PC-3 (cell line): ENCODE measurements at regions not wholly inside any gene's neighbourhood (a gene's known extent, or its start where the extent isn't known, plus 50 kb on each side); places are given as distances from the start of the nearest gene placed in this dataset.
A peak's percentile ranks its signal among the peaks of the same experiment; 100 is the strongest.
"Not testable (repeated sequence)": the region's sequence is repeated elsewhere in the genome, so short reads cannot be mapped to it uniquely, and the experiment has no call there.

ENCODE experiments used
- ATAC-seq: fragments of 200-7000 bp; cut with Tn5 transposase; 2 replicates; pipeline ENCODE4 v1.9.1; 2020; ENCODE audit warnings: mild to moderate bottlenecking, moderate library complexity
- BruUV-seq: library from RNA; stranded (reverse); fragments of 400-500 nt; replicated peaks from 2 replicates; lab custom pipeline; 2021; lab: Mats Ljungman, UMichigan
- CTCF ChIA-PET: fragments of 300-600 bp; sonication (Branson Sonifier 250); formaldehyde crosslinking; loops from one replicate; lab custom pipeline; 2022; ENCODE audit warnings: antibody characterized with exemption; lab: Charles Lee
- POLR2A ChIA-PET: fragments of 300-600 bp; sonication (Branson Sonifier 250); formaldehyde crosslinking; loops from one replicate; lab custom pipeline; 2022; ENCODE audit warnings: antibody characterized with exemption; ENCODE audit not compliant: unreplicated experiment; lab: Charles Lee
- DNase-seq: peaks from one replicate; pipeline ENCODE4 v3.0.0-alpha.2; 2015
- H2AFZ ChIP-seq: fragments of 300-600 bp; sonication (generic); 2 replicates; pipeline ENCODE4 v1.6.0; 2016; ENCODE audit warnings: antibody characterized with exemption, low read length
- H3F3A ChIP-seq: fragments of 300-600 bp; sonication (generic); one replicate; pipeline ENCODE4 v1.6.0; 2017; ENCODE audit warnings: antibody characterized with exemption, low read length, control low read depth, mild to moderate bottlenecking; ENCODE audit not compliant: unreplicated experiment
- H3K27ac ChIP-seq: fragments of 300-600 bp; sonication (generic); 2 replicates; pipeline ENCODE4 v1.5.1; 2016; ENCODE audit warnings: mild to moderate bottlenecking, low read length
- H3K27me3 ChIP-seq: fragments of 300-600 bp; sonication (generic); 2 replicates; pipeline ENCODE4 v1.6.1; 2016; ENCODE audit warnings: low read length, mixed read lengths
- H3K36me3 ChIP-seq: fragments of 300-600 bp; sonication (generic); 2 replicates; pipeline ENCODE4 v1.6.1; 2016; ENCODE audit warnings: low read depth, mixed run types, low read length, mixed read lengths
- H3K4me1 ChIP-seq: fragments of 300-600 bp; sonication (generic); 2 replicates; pipeline ENCODE4 v1.5.1; 2016; ENCODE audit warnings: low read length; ENCODE audit not compliant: insufficient read depth
- H3K4me2 ChIP-seq: fragments of 300-600 bp; sonication (generic); 2 replicates; pipeline ENCODE4 v1.6.0; 2016; ENCODE audit warnings: low read length
- H3K4me3 ChIP-seq: fragments of 300-600 bp; sonication (generic); 2 replicates; pipeline ENCODE4 v1.5.1; 2016; ENCODE audit warnings: mild to moderate bottlenecking, low read length, mixed read lengths
- H3K79me2 ChIP-seq: fragments of 300-600 bp; sonication (generic); 2 replicates; pipeline ENCODE4 v1.6.1; 2017; ENCODE audit warnings: low read length, mixed read lengths
- H3K9ac ChIP-seq: fragments of 300-600 bp; sonication (generic); 2 replicates; pipeline ENCODE4 v1.6.0; 2016; ENCODE audit warnings: mild to moderate bottlenecking, low read length
- H3K9me2 ChIP-seq: fragments of 300-600 bp; sonication (generic); replicated peaks from 2 replicates; pipeline ENCODE4 v1.6.1; 2016; ENCODE audit warnings: mixed run types, low read length, mixed read lengths
- H3K9me3 ChIP-seq: fragments of 300-600 bp; sonication (generic); 2 replicates; pipeline ENCODE4 v1.6.1; 2016; ENCODE audit warnings: low read length, mixed read lengths
- H4K20me1 ChIP-seq: fragments of 300-600 bp; sonication (generic); 2 replicates; pipeline ENCODE4 v1.6.1; 2016; ENCODE audit warnings: low read length, mixed read lengths
- EZH2 ChIP-seq: fragments of 300-600 bp; sonication (generic); IDR thresholded peaks from one replicate; pipeline ENCODE4 v1.6.1; 2017; ENCODE audit warnings: antibody characterized with exemption, mild to moderate bottlenecking, low read length; ENCODE audit not compliant: unreplicated experiment
- EZH2phosphoT487 ChIP-seq: fragments of 300-600 bp; sonication (generic); IDR thresholded peaks from 2 replicates; pipeline ENCODE4 v1.6.1; 2018; ENCODE audit warnings: mild to moderate bottlenecking, antibody characterized with exemption, low read length, borderline replicate concordance
- intact Hi-C: fragments of 100-400 bp; cut with micrococcal nuclease; formaldehyde crosslinking; loops from 2 replicates; pipeline ENCODE4 v1.9.0; 2023
- TF ChIP-seq, protein P1 (sequence below): fragments of 300-600 bp; sonication (generic); conservative IDR thresholded peaks from 2 replicates; pipeline ENCODE4 v1.5.1; 2017; ENCODE audit warnings: antibody characterized with exemption, low read depth, mild to moderate bottlenecking, low read length

DNA sequence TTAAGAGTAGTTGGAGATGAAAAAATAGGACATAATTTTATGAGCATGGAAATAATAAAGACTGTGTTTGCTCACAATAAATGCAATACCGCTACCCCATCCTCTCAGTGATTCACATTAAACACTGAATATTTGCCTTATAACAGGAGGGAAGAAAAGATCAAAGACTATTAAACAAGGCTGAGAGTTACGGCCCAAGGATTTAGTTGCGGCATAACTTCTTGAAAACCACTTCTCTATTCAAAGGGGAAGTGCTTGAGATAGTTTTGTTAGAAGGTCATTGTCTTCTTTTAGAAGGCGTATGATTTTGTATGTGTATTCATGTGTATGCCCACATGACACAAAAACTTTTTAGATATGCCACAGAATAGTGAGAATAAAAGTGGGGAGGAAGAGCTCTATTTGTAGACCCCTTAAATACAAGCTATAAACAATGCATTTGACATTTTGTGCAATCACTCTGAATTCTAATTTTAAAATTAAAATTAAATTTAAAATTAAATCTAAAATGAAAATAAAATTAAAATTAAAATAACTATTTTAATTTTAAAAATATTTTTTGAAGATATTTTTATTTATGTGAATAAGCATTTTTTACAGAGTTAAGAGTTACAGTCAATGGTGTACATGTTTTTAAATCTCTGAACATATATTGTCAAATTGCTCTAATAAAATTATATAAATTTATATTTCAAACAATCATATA lies 986.6 kb upstream of the ADAMTS5 start:
- CTCF ChIA-PET: no interaction called here

DNA sequence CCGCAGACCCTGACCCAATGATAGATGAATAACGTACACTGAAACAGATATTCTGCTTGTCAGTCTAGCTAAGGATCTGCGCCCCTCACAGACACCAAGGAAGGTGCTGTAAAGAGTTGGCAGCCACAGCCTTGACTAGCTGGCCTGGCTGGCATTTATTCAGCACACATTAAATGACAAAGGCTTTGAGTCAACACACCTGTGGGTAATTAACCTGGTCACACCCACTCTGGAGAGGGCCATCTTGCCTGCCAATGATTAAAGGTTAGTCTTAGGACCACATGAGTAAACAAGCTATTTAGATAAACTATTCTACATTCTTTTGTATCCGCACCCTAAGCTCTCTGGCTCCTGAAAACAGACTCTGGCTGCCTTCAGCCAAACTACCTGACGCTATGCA lies 982.2 kb upstream of the ADAMTS5 start:
- H3K27me3 ChIP-seq, H3F3A ChIP-seq, H3K27ac ChIP-seq, H3K79me2 ChIP-seq, H3K9me2 ChIP-seq, H4K20me1 ChIP-seq, H3K9ac ChIP-seq, H3K36me3 ChIP-seq, H3K4me1 ChIP-seq, DNase-seq, H3K9me3 ChIP-seq, POLR2A ChIA-PET, BruUV-seq, CTCF ChIA-PET, H2AFZ ChIP-seq, H3K4me2 ChIP-seq, H3K4me3 ChIP-seq, intact Hi-C loops: not testable (repeated sequence)
- ATAC-seq: peak; percentile 22; the same call in 1 of the 2 replicates

More for the DNA sequence above, 986.6 kb upstream of the ADAMTS5 start:
- Histone ChIP-seq H3K79me2 (no peaks in the 10 kb centered on the region), H3K4me2 (no peak overlapping the region), H3K4me1 (no peaks in the 10 kb centered on the region), H3K36me3 (no peaks in the 10 kb centered on the region), H3K27ac (no peak overlapping the region), H3K9me2 (no peaks in the 10 kb centered on the region), H4K20me1 (no peaks in the 10 kb centered on the region), H3K9me3 (no peaks in the 10 kb centered on the region), H3F3A (no peaks in the 10 kb centered on the region), H3K4me3 (no peak overlapping the region), H2AFZ (no peak overlapping the region), H3K27me3 (no peaks in the 10 kb centered on the region), H3K9ac (no peak overlapping the region)
- TF ChIP-seq EZH2 (no peak), EZH2phosphoT487 (no peak)
- TF ChIP-seq, protein P1, sequence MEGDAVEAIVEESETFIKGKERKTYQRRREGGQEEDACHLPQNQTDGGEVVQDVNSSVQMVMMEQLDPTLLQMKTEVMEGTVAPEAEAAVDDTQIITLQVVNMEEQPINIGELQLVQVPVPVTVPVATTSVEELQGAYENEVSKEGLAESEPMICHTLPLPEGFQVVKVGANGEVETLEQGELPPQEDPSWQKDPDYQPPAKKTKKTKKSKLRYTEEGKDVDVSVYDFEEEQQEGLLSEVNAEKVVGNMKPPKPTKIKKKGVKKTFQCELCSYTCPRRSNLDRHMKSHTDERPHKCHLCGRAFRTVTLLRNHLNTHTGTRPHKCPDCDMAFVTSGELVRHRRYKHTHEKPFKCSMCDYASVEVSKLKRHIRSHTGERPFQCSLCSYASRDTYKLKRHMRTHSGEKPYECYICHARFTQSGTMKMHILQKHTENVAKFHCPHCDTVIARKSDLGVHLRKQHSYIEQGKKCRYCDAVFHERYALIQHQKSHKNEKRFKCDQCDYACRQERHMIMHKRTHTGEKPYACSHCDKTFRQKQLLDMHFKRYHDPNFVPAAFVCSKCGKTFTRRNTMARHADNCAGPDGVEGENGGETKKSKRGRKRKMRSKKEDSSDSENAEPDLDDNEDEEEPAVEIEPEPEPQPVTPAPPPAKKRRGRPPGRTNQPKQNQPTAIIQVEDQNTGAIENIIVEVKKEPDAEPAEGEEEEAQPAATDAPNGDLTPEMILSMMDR: no peak
- intact Hi-C loops: no loop called here
- BruUV-seq: no TSS peak
- peak; percentile 86 for ATAC-seq
- peak; percentile 12 for DNase-seq
- POLR2A ChIA-PET: interaction anchor here (0.7 kb wide), 1 partner anchor 593 kb away, joined by 3 read pairs; no protein-coding TSS in a partner anchor

DNA sequence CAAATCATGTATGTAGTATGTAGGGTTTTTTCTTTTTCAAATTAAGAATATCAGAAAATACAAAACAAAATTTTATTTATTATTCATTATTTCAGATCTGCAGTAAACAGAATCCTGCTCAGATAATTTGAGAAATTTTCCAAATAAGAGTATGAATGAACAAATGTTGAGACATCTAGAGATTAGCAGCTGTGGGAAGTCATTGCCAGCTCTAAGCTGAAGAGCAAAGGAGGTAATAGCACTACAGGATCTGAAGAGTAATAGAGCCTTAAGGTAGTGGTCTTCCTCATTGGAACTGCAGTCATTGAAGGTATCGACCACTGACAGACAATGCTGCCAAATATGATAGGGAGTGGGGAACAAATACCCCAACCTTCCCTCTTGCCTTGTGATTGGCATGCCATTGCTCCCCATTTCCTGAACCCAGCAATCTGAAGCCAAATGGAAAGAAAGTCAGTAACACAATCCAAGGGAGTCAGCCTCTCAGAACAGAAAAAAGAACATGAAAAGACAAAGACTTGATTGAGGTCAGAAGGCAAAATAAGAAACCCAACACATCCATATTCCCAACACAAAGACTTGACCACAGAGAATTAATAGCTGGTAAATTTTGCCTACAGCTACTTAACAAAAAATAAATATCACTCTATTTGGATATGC lies 963.4 kb upstream of the ADAMTS5 start:
- intact Hi-C loops, H3K9ac ChIP-seq, ATAC-seq, CTCF ChIA-PET, H3K4me3 ChIP-seq, H3K4me2 ChIP-seq, H3F3A ChIP-seq, H2AFZ ChIP-seq, H3K79me2 ChIP-seq, H3K27ac ChIP-seq, H4K20me1 ChIP-seq, H3K4me1 ChIP-seq, H3K9me3 ChIP-seq, DNase-seq, H3K27me3 ChIP-seq, POLR2A ChIA-PET, H3K9me2 ChIP-seq, H3K36me3 ChIP-seq, BruUV-seq: not testable (repeated sequence)

DNA sequence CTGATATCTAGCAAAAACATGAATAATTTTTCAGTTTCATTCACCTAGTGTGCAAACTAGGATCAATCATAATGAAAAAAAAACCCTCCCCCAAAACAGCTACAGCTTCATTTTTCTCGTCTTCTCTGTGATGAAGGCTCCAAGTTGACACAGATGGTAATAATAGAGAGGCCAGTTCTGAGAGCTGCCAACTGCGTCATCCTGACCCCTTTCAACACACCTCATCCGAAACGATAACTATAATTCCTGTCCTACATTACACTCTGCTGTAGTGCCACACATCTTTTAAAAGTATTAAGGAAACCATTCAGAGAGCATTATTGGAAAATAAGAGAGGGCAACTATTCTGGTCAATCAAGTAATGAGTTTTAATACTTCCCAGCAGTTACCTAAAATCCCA lies 962.3 kb upstream of the ADAMTS5 start:
- BruUV-seq, CTCF ChIA-PET: not testable (repeated sequence)

DNA sequence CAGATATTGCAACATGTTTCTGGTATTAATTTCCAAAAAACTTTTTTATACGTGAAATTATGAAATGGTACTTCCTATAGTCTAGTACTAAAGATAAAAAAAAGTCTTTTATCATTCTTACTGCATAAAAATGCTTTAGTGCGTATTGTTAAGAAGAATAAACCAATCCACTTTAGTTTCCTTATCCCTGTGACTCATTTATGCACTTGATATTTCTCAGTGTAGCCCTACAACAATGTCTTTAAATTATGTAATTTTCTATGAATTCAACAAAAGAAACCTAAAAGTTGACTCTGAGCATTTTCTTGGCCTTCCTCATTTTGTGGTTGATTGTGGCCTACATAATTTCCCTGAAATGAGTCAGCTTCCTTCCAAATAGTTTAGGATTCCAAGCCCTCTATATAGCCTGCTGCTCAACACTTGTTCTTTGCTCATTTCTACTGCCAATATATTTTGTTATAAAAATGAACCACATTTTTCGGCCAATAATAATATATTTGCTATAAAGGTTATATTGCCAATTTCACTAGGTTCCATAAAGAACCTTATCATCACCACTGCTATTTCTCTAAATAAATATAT lies 961.7 kb upstream of the ADAMTS5 start:
- H2AFZ ChIP-seq, H3F3A ChIP-seq, CTCF ChIA-PET, H3K4me3 ChIP-seq, H3K4me2 ChIP-seq, H3K4me1 ChIP-seq, H3K27me3 ChIP-seq, POLR2A ChIA-PET, H4K20me1 ChIP-seq, intact Hi-C loops, H3K9me3 ChIP-seq, H3K9ac ChIP-seq, H3K36me3 ChIP-seq, BruUV-seq, H3K27ac ChIP-seq, H3K79me2 ChIP-seq, H3K9me2 ChIP-seq: not testable (repeated sequence)
- peak; percentile 74 for DNase-seq
- peak; percentile 99 for ATAC-seq

More for the DNA sequence above, 962.3 kb upstream of the ADAMTS5 start:
- DNase-seq, H4K20me1 ChIP-seq, H3K79me2 ChIP-seq, H2AFZ ChIP-seq, H3K9me3 ChIP-seq, POLR2A ChIA-PET, H3K4me2 ChIP-seq, H3K9me2 ChIP-seq, intact Hi-C loops, H3F3A ChIP-seq, H3K27ac ChIP-seq, H3K27me3 ChIP-seq, H3K9ac ChIP-seq, H3K4me3 ChIP-seq, ATAC-seq, H3K4me1 ChIP-seq, H3K36me3 ChIP-seq: not testable (repeated sequence)
